Suprapubic skin (tissue), 3 donors: ENCODE measurements at regions not wholly inside any gene's neighbourhood (a gene's known extent, or its start where the extent isn't known, plus 50 kb on each side); places are given as distances from the start of the nearest gene placed in this dataset.

Source experiments
- CTCF ChIP-seq, 2 donors: fragments of 200-600 bp in 1 of 2; fragments of 450-650 bp in 1 of 2; sonication (generic) in 1 of 2; IDR thresholded peaks; one replicate each; pipeline ENCODE4 v1.5.1; 2016 to 2019; ENCODE audit warnings: antibody characterized with exemption in 2 of 2, mild to moderate bottlenecking in 1 of 2, moderate library complexity in 1 of 2
- EP300 ChIP-seq: sonication (generic); formaldehyde crosslinking; IDR thresholded peaks from one replicate; pipeline ENCODE4 v1.6.1; 2017; ENCODE audit warnings: antibody characterized with exemption
- POLR2A ChIP-seq, 2 donors: fragments of 450-650 bp; IDR thresholded peaks; one replicate each; pipeline ENCODE4 v1.6.1; 2017; ENCODE audit warnings: antibody characterized with exemption in 2 of 2, mild to moderate bottlenecking in 2 of 2, moderate library complexity in 2 of 2

DNA sequence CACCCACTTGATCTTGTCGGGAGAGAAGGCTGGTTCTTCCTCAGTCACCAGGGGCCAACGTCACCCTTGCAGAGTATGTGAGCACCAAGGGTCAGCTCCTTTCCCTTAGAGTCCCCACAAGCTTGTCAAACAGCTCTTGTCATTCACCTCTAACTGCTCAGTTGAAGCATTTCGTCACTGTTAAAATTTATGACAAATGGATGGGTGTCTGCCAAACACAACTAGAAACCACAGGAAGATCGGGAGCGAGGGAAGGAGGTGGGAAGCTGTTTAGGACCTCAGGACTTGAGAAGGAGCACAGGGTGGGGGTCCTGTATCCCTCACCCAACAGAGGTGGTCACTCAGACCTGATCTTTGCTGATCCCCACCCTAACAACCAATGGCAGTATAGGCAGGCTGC, 373.3 kb upstream of the IGFBP3 start:
- TF ChIP-seq CTCF (IDR thresholded peaks at IDR 0.05) (no peak), EP300 (no peak), POLR2A (IDR thresholded peaks at IDR 0.05) (no peak)
